ENCODE measurements at regions not wholly inside any gene's neighbourhood (a gene's known extent, or its start where the extent isn't known, plus 50 kb on each side); places are given as distances from the start of the nearest gene placed in this dataset.

DNA sequence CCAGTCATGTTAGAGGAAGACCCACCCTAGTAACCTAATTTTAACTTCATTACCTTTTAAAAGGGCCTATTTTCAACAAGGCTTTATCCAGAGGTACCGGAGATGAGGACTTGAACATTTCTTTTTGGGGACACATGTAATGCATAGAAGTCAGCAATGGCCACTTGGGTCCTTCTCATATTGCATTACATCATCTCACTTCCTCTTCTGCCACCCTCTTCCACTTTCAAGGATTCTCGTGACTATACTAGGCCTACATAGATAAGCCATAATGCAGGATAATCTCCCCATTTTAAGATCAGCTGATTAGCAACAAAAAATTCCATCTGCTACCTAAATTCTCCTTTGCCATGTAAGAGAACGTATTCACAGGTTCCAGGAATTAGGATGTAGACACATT lies 557.2 kb downstream of the KCTD12 start:
- no peak for DNase-seq (ENCODE audit: low spot score in 2 of 2)
- Histone ChIP-seq H3K27me3 (no peaks in the 10 kb centered on the region), H3K36me3 (no peaks in the 10 kb centered on the region), H3K4me3 (no peak overlapping the region), H3K4me1 (peaks cover 0 to 16% of the 10 kb centered on the region in 2 donors), H3K9me3 (no peaks in the 10 kb centered on the region), H3K27ac (no peak overlapping the region)
- intact Hi-C loops (cut with DNase I), result no loop called here
- TF ChIP-seq, protein P1, sequence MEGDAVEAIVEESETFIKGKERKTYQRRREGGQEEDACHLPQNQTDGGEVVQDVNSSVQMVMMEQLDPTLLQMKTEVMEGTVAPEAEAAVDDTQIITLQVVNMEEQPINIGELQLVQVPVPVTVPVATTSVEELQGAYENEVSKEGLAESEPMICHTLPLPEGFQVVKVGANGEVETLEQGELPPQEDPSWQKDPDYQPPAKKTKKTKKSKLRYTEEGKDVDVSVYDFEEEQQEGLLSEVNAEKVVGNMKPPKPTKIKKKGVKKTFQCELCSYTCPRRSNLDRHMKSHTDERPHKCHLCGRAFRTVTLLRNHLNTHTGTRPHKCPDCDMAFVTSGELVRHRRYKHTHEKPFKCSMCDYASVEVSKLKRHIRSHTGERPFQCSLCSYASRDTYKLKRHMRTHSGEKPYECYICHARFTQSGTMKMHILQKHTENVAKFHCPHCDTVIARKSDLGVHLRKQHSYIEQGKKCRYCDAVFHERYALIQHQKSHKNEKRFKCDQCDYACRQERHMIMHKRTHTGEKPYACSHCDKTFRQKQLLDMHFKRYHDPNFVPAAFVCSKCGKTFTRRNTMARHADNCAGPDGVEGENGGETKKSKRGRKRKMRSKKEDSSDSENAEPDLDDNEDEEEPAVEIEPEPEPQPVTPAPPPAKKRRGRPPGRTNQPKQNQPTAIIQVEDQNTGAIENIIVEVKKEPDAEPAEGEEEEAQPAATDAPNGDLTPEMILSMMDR (IDR thresholded peaks at IDR 0.05), result no peak

DNA sequence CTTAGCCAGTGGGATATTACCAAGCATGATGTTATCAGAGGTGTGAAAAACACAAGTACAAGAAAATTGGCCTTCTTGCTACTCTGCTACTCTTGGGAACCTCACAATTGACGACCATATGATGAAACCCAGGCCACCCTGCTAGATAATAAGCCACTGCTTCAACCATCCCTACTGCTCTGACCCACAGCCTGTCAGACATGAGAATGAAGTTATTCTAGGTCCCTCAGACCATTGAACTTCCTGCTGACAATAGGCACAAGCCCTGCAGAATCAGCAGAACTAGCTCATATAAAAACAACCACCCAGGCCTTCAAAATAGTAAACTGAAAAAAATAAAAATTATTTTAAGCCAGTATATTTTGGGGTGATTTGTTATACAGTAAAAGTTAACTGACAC lies 559.9 kb downstream of the KCTD12 start:
- Histone ChIP-seq H3K4me1 (peaks cover 0 to 3% of the 10 kb centered on the region in 2 donors), H3K27me3 (no peaks in the 10 kb centered on the region), H3K4me3 (no peak overlapping the region), H3K36me3 (no peaks in the 10 kb centered on the region), H3K27ac (no peak overlapping the region), H3K9me3 (no peaks in the 10 kb centered on the region)
- no peak for DNase-seq (ENCODE audit: low spot score in 2 of 2)
- TF ChIP-seq, protein P1 (IDR thresholded peaks at IDR 0.05), result no peak
- intact Hi-C loops (cut with DNase I), result no loop called here

DNA sequence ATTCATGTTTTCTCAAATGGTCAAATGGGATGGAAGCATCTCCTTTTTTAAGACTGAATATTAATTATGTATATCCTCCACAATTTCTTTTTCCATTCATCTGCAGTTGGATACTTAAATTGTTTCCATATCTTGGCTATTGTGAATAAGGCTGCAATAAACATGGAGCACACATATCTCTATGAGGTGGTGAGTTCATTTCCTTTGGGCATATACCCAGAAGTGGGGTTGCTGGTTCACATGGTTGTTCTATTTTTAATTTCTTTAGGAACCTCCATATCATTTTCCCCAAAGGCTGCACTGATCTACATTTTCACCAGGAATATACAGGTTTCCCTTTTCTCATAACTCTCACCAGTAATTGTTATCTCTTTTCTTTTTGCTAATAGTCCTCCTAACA lies 566.3 kb downstream of the KCTD12 start:
- no peak overlapping the region for H3K4me3 ChIP-seq
- H3K4me1 ChIP-seq, result peaks cover 0 to 3% of the 10 kb centered on the region in 2 donors
- peaks cover 0 to 6% of the 10 kb centered on the region in 2 donors for H3K9me3 ChIP-seq
- TF ChIP-seq, protein P1 (IDR thresholded peaks at IDR 0.05), result no peak
- intact Hi-C loops (cut with DNase I), result no loop called here
- H3K27me3 ChIP-seq, result no peaks in the 10 kb centered on the region
- DNase-seq (ENCODE audit: low spot score in 2 of 2), result no peak
- no peak overlapping the region for H3K27ac ChIP-seq
- H3K36me3 ChIP-seq, result no peaks in the 10 kb centered on the region

DNA sequence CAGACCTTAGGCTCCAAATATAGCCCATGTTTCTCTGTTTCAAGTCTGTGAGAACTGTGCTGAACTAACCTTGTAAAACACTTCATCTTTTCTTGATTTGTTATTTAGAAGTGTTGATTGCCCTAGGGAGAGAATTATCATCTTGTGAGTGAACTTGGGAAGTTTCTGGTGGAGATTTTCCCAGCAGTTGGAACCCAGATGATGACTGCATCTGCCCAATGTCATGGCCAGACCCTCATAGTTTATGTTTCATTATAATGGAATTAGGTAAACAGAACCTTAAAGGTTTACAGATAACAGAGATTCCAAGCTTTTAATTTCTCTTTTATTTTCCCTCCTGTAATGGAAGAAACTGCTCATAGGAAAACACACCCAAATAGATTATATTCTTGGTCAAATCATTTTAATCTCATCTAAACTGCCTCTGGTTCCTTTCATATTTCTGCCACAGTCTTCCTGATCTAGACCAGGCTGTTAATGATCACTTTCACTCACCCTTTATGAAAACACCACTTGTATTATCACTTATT lies 569.1 kb downstream of the KCTD12 start:
- Histone ChIP-seq H3K27me3 (no peaks in the 10 kb centered on the region), H3K4me1 (no peaks in the 10 kb centered on the region), H3K27ac (no peak overlapping the region), H3K36me3 (no peaks in the 10 kb centered on the region), H3K9me3 (peaks cover 0 to 6% of the 10 kb centered on the region in 2 donors), H3K4me3 (no peak overlapping the region)
- TF ChIP-seq, protein P1 (IDR thresholded peaks at IDR 0.05), result no peak
- intact Hi-C loops (cut with DNase I), result no loop called here
- no peak for DNase-seq (ENCODE audit: low spot score in 2 of 2)

DNA sequence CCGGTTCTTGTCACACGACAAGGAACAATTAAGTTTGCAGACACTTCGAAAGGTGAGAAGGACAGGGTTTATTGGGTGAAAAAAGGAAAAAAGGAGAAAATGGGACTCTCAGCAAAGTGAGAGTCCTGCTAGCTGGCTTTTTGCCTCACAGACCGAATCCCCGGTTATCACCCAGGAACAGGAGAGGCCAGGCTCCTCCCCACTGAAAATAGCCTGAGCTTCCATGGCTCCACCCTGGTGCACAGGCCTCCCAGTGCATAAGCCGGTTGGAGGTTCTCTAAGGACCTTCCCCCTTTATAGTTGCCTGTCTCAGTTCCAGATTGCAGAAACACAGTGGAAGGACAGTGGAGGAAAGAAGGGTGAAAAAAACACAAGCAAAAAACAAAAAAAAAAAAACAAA lies 571.7 kb downstream of the KCTD12 start:
- no peaks in the 10 kb centered on the region for H3K4me1 ChIP-seq
- no peaks in the 10 kb centered on the region for H3K9me3 ChIP-seq
- no peaks in the 10 kb centered on the region for H3K27me3 ChIP-seq
- TF ChIP-seq, protein P1 (IDR thresholded peaks at IDR 0.05), result no peak
- no peak for DNase-seq (ENCODE audit: low spot score in 2 of 2)
- intact Hi-C loops (cut with DNase I), result no loop called here
- no peak overlapping the region for H3K27ac ChIP-seq
- H3K36me3 ChIP-seq, result no peaks in the 10 kb centered on the region
- H3K4me3 ChIP-seq, result no peak overlapping the region

DNA sequence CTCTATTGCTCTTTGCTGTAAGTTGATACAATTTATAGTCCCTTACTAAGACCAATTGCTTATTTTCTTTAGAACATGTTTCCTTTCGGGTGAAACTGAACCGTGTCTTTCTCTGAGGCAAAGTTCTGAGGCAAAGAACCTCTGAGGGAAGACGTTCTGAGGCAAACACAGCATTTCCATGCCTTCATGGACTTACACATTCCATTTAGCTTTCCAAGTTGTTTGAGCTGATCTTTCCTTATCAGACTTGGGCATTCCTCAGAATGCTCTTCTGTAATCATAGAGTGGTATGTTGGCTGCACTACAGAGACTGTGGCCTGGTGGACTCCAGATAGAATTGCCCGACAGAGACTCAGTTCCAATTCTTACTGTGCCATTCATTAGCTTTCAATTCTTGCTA lies 579.1 kb downstream of the KCTD12 start:
- H3K27ac ChIP-seq, result no peak overlapping the region
- intact Hi-C loops (cut with DNase I), result no loop called here
- no peaks in the 10 kb centered on the region for H3K27me3 ChIP-seq
- no peak overlapping the region for H3K4me3 ChIP-seq
- no peaks in the 10 kb centered on the region for H3K4me1 ChIP-seq
- no peaks in the 10 kb centered on the region for H3K9me3 ChIP-seq
- DNase-seq (ENCODE audit: low spot score in 2 of 2), result no peak
- H3K36me3 ChIP-seq, result no peaks in the 10 kb centered on the region
- TF ChIP-seq, protein P1 (IDR thresholded peaks at IDR 0.05), result no peak

All from ascending aorta (tissue), 2 donors.